ENCODE measurements at regions not wholly inside any gene's neighbourhood (a gene's known extent, or its start where the extent isn't known, plus 50 kb on each side); places are given as distances from the start of the nearest gene placed in this dataset.
A peak's percentile ranks its signal among the peaks of the same experiment; 100 is the strongest.
"Not testable (repeated sequence)": the region's sequence is repeated elsewhere in the genome, so short reads cannot be mapped to it uniquely, and the experiment has no call there.

DNA sequence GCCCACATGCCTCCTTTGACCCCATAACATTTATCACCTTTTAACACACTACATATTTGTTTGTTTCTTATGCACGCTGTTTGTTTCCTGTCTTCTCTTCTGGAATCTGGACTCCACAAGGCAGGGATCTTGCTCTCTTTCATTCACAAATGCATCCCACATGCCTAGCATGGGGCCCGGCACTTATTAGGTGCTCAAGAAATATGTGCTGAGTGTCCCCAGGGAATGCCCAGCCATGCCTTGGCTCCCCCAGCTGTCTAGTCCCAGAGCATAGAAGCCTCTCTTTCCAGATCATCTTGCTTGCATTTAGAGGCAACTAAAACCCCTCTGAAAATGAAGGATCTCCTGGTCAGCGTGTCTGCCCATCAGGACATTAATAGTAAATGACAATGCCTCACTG, 283.7 kb downstream of the CBLN1 start:
- no peak for DNase-seq (ENCODE audit: low spot score)

DNA sequence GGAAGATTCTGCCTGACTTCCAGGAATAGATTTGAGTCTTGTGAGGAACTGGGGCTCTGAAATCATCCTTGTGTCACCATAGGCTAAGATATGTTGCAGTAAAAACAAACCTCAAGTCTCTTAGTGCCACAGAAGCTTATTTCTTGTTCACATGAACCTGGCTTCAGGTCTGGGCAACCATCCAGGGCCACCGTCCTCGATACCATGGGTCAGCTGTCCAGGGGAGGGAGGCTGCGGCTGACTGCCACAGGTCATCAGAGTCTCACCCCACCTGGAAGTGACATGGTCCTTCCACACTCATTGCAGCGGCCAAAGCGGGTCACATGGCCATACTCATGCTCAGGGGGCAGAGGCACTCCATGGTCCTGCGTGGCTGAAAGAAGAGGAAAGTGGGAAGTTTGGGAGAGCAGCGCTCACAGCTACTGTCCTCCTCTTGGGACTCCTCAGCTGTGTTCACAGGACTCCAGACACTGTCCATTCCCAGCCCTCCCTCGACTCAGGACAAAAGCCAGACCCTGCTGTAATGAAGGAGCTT, 284.5 kb downstream of the CBLN1 start:
- no peak for DNase-seq (ENCODE audit: low spot score)

DNA sequence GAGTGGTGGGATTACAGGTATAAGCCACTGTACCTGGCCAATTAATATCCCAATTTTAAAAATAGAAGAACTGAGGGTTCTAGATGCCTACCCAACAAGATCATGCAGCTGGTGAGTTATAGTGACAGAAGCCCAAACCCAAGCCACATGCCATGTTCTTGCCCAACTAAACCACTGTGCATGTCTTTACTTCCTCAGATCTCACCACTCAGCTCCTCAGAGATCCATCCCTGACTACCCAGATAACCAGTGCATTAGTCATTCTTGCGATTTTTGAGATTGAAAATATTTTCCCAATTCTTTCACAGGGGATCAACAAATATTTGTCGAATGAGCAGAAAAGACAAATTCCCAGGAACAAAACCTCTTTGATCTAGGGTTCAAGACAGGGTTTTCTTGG, 303.1 kb downstream of the CBLN1 start:
- no peak for DNase-seq (ENCODE audit: low spot score)

DNA sequence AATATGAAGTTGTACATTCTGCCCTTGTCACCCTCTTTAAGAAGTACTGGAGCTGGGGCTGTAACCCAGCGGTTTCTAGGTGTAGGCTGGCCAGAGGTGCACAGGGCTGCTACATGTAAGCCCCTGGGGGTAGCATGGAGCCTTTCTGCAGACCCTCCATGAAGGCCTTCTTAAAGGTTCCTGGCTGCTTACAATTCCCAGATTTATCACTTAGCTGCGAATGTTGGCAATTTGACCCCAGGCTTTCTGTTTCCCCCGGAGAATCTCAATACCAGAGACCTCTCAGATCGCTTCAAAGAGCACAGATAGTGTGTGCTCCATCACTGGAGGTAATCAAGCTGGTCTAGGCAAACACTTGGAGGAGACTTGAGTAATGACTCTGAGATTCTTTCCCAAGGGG, 309.4 kb downstream of the CBLN1 start:
- no peak for DNase-seq (ENCODE audit: low spot score)

DNA sequence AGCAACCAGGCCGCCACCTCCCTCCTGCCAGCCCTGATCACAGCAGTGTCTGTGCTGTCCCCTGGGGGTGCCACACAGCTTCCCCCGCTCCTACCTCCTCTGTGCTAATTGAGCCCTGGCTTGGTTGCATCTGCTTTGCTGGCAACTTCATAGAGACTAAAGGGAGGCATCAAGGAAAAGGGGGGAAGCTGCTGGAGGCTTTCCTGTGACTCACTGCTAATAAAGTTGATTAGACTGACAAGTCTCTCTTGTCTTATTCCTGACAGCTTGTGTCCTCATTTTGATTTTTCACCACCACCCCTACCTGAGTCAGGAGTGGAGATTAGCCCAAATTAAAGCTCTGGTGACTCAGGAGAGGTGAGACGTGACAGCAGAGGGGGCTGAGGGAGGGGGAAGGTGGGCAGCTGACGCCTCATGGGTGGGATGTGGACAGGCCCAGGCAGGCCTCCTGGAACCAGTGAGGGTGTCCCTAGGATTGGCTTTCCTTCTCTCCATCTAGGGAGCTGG, 310.0 kb downstream of the CBLN1 start:
- DNase-seq (ENCODE audit: low spot score): peak; percentile 66

DNA sequence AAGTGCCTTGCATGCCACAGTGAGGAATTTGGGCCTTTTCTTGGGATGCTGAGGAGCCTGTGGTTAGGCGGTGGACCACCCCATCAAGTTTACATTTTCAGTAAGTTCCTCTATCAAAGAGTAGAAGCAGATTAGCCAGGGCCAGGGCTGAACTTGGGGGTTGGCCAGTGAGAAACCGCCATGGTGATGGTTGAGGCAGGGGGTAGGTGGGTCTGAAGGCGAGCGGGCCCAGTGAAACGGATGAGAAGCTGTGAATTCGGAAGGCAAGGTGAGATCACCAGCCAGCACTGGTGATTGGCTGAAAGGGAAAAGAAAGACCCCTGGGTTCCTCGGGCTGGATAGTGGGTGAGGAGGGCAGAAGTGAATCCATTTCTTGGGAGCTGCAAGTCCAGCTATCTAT, 311.4 kb downstream of the CBLN1 start:
- no peak for DNase-seq (ENCODE audit: low spot score)

DNA sequence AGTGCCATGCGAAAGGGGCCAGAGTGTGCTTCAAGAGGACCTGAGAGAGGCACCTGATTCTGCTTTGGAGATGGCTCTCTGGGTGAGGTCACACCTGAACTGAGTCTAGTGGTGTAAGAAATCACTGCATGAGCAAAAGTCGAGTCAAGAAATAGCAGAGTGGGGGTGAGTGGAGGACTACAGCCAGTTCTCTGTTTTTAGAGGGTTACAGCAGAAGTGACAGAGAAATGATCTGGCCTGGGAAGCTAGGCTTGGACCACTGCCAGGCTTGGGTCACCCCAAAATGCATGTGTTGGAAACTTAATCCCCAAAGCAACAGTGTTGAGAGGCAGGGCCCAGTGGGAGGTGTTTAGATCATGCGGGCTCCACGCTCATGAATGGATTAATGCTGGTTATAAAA, 312.0 kb downstream of the CBLN1 start:
- DNase-seq (ENCODE audit: low spot score): no peak

DNA sequence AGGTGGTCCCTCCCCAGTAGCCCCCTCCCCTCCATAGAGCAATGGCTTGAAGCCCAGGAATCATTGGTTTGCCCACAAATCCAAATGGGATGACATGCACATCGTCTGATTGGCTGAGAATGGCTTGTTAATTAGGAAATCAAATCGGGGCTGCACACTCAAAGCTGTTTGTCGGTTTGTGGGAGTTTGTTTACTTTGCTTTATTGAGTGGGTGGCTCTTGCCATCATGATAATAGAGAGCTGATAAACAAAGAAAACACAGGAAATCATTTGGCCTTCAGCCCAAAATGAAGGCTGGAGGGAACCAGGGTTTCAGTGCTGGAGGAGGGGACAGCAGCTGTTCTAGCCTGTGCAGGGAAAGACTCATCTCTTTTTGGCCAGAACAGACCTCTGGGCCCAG, 316.3 kb downstream of the CBLN1 start:
- peak; percentile 36 for DNase-seq (ENCODE audit: low spot score)

DNA sequence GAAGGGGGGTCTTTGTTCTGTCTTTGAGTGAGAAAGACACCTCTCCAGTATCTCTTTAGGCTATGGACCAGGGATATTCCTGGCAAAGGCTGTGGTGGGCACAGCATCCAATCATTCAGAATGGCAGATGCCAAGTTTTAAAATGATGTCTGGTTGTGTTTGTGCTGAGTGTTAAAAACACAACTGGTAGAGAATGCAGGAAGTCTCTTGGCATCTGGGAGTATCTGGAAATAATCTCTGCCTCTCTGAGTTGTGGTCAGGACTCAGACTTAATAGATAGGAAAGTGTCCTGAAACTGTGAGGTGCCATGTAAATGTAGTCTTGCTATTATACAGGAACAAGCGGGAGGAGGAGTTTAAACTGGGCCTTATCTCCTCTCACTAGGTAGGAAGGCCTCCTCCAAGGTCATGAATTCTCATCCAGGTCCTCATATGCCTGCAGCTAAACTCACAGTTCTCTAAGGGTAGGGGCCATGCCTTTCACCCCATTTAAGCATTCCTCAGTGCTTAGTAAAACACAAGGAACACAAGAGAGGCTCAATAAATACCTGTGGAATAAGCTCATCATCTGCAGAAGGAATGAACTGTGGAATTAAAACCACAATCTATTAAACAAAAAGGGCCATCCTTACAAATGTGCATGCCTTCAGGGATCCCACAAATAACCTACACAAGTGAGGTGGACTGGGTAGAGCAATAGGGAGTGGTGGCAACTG, 317.6 kb downstream of the CBLN1 start:
- DNase-seq (ENCODE audit: low spot score): peak; percentile 85

DNA sequence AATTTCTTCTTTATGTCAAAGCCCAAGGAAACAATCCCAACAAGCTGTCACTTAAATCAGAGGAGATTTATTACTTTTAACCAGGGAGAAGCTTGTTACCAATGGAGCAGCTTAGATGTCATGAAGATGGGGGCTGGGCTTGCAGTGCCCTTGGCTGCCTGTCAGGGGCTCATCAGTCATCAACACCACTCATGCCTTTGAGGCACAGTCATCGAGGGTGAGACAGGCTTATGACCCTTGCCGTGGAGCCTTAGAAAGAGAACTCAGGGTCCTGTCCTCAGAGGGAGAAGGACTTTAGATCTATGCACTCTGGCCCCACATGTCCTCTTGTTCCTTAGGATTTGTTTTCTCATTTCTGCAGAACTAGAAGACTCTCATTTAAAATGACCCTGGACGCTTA, 318.3 kb downstream of the CBLN1 start:
- DNase-seq (ENCODE audit: low spot score): peak; percentile 67

DNA sequence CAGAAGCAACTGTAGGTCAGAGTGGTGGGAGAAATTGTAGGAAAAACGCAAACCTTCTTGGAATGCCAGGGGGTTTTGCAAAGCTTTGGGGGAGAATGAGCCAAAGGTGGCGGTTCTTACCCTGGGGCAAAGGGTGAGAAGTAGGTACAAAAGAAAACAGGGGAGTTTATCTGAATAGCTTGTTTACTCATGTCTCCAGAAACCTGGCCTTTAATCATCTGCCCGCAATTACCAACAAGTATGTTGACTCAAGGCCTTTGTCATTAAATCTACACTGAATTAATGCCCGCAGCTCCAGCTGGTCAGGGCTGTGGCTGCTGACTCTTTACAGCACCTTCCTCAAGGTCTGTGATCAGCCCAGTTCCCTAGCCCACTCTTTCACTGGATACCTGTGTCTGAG, 320.1 kb downstream of the CBLN1 start:
- peak; percentile 47 for DNase-seq (ENCODE audit: low spot score)

DNA sequence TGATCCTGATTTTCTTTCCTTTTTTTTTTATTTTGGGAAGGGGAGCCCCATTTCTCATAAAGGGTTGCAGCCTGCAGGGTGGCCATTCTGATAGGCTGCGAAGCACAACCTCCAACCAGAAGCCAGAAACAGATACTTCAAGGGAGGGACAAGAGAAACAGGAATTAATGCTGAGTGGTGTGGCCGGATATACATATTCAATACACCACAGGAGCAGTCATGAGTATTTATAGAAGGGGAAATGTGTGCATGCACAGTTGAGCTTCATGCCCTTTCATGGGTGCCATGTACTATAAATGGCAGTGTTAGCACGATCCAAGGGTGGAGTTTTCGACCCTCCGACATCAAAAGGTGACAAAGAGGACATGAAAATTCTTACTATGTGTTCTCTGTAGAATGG, 320.8 kb downstream of the CBLN1 start:
- DNase-seq (ENCODE audit: low spot score): no peak

DNA sequence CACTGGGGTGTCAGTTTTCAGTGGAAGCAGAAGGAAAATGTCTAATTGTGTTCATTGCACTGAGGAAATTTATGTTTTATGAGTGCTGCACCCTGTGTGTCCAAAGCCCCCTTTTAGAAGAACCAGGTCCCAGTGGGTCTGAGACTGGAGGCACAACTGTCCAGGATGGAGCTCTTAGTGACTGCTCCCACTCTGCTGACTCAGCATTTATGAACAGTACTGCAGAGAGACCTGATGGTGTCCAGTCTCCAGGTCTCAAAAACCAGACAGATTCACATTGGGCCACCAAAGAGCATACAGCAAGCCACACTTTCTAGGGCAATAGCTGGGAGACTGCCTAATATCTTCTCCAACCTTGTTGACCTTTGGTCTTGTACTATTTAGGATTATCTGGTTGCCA, 321.9 kb downstream of the CBLN1 start:
- no peak for DNase-seq (ENCODE audit: low spot score)

DNA sequence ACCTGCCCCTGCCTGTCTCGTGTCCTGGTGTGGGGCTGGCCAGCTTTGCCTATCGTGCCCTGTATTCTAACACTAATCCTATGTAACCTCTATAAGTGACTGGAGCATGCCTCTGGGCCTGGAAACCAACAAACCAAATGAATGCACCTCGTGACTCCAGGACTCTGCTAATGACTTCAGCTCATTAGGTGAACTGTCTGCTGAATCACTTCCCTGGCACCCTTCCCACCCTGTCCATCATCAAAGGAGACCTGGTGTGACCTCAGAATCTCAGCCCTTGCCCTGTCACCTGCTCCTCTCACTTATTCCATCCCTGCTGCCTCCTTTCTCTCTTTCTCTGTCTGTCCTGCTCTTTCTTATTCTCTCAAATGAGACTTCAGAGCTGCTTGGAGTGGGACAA, 322.4 kb downstream of the CBLN1 start:
- DNase-seq (ENCODE audit: low spot score): peak; percentile 54

DNA sequence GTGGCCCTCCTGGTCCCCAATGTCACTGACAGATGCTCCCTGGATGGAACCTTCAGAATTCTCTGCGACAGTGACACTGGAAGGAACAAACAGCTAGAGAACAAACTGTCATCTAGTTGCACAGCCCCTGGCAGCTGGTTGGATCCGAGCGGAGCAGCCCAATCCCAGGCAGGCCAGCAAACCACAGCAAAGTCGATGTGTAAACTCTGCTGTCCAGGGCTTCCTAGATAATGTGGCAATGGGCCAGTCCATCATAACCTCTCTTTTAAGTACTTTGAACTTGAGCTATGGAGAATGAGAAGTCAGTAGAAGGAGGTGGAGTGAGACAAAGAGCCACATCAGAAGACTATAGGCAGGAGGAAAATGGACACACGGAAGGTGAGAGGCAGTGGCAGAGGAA, 323.0 kb downstream of the CBLN1 start:
- DNase-seq (ENCODE audit: low spot score): no peak

DNA sequence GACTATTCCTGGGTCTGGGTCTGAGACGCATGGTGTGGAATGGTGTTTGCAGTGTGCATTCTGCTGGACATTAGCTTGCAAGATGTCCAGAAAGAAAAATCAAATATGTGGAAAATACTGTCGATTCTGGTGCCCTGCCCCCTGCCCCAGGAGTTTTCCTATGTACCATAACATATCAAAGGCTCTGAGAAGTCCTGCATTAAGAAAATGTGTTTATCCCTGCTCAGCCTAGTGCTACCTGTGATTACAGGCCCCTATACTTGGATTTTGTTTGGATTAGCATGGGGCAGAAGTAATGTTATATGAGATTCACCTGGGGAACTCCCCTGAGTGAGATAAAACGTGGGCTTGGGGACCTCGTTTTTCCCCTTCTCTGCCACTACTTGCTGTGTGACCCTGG, 325.0 kb downstream of the CBLN1 start:
- DNase-seq (ENCODE audit: low spot score): no peak

DNA sequence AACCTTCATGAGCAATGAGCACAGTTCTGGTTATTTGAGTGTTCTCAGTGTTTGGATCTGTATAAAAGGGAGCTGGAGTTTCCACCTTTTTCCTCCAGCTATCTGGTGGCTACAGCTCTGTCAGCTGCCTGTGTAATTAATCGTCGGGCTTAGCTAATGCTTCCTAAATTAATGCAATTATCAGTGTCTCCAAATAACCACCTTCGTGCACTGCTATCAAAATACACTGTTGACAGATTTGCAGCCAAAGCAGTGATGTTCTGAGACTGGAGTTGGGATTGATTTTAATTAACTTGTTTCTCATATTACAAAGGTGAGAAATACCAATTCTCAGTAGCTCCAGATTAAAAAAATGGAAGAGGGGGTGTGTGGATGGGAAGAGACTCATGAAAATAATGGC, 325.8 kb downstream of the CBLN1 start:
- no peak for DNase-seq (ENCODE audit: low spot score)

DNA sequence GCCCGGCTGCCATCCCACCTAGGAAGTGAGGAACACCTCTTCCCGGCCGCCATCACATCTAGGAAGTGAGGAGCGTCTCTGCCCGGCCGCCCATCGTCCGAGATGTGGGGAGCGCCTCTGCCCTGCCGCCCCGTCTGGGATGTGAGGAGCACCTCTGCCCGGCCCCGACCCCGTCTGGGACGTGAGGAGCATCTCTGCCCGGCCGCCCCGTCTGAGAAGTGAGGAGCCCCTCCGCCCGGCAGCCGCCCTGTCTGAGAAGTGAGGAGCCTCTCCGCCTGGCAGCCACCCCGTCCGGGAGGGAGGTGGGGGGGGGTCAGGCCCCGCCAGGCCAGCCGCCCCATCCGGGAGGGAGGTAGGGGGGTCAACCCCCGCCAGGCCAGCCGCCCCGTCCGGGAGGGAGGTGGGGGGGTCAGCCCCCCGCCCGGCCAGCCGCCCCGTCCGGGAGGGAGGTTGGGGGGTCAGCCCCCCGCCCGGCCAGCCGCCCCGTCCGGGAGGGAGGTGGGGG, 330.0 kb downstream of the CBLN1 start:
- DNase-seq (ENCODE audit: low spot score): not testable (repeated sequence)

DNA sequence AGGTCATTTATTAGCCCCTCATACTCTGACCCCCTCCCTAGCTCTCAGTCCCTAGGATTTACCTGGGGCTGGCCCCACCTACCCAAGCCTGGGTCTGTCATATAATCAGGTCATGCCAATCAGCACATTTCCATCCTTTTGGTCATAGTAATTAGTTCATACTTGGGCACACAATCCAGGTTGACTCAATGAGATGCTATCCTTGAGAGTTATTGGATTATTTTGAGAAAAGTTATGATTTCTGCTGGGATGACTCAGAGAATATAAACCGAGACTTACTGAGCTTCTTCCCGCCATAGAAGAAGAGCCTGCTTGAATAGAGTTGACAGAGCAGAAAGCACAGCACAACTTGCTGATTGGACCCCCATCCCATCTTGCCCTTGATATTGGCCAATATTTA, 331.5 kb downstream of the CBLN1 start:
- DNase-seq (ENCODE audit: low spot score): no peak

DNA sequence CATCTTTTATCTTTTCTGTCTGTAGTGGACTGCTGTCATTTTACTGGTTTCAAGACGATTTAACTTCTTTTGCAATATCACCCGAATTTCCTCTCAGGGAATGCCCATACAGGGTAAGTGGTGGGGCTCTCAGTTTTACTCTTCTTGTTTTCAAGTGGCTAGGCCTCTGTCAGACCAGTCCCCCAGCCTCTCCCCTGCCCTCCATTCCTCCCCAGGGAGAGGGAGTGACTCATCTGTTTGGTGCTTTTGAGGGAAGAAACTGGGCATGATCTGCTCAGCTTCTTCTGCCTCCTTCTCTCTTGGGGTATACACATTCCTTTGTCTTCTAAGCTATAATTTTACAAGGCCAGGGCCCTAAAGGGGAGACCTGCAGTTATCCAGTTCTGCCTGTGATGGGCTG, 332.0 kb downstream of the CBLN1 start:
- DNase-seq (ENCODE audit: low spot score): no peak

DNA sequence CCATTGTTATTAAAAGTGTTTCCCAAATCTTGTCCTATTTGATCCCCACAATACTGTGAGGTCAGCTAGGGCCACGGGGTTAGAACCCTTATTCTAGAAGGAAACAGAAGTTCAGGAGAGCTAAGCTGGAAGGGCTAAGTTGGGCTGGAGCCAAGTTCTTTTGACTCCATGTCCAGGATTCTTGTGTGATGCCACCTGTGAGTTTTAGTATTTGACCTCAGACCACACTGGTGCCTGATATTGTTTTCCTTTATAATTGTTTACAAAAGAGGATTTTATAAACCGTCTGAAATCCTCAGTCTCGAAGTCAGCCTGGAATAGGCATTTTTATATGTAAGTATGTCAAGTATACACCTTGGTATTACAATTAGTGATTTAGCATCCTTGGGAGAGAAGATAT, 332.7 kb downstream of the CBLN1 start:
- no peak for DNase-seq (ENCODE audit: low spot score)

DNA sequence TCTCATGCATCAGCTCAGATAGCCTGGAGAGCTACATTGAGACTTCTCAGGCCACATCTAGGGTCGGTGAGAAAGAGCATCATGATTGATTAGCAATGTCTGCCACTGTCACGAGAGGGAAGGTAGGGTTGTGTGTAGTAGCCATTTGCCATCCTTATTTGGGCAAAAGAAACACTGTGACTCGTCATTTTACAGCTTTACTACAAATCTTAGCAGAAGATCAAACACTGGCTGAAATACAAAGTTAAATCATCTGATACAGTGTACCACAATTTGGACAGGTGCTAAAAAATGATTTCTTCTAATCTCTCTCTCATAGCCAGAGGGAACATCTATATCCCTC, 334.3 kb downstream of the CBLN1 start:
- DNase-seq (ENCODE audit: low spot score): no peak

DNA sequence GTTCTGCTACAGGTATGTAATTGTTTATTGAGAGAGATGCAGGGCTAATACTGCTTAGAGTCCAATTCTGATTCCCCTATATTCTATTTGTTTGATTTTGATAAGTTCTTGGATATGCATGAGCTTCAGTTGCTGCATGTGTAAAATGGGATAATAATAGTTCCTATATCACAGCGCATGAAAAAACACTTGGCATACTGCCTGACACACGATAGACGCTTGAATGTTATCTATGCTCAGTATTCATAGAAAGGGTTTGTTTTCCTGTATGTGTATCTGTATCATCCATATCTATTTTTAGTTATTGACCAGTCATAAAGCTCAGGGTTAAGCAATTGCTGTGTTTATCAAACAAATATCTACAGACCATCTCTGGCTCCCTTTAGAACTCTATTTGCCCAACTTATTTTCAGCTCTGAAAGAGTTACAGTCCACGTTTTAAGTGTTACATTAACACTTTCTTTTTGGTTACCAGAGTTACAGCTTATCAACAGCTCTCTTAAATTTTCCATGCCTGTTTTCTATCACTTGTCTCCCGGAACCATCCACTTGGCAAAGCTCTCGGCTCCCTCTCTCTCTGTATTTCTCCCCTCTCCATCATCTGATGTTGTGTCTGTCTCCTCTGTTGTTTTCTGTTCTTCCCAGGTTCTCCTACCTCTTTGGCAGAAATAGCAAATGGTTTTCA, 334.8 kb downstream of the CBLN1 start:
- no peak for DNase-seq (ENCODE audit: low spot score)

DNA sequence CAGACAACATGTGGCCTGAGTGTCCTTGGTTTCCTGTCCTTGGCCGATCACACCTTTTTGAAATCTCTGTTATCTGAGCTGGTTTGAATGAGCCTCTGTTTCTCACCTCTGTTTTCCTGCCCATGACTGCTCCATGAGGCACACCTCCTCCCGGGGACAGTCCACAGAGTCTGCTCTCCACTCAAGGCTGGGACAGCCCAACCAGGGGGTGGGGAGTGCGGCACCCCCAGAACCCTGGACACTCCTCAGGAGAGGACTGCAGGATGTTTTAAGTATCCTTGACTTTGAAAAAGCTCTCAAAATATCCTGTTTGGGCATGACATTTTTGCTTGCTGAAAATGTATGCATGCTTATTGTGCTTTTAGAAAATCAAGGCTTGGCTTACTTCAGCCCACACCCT, 333.0 kb upstream of the N4BP1 start:
- DNase-seq (ENCODE audit: low spot score): no peak
